ENCODE measurements at regions not wholly inside any gene's neighbourhood (a gene's known extent, or its start where the extent isn't known, plus 50 kb on each side); places are given as distances from the start of the nearest gene placed in this dataset.

DNA sequence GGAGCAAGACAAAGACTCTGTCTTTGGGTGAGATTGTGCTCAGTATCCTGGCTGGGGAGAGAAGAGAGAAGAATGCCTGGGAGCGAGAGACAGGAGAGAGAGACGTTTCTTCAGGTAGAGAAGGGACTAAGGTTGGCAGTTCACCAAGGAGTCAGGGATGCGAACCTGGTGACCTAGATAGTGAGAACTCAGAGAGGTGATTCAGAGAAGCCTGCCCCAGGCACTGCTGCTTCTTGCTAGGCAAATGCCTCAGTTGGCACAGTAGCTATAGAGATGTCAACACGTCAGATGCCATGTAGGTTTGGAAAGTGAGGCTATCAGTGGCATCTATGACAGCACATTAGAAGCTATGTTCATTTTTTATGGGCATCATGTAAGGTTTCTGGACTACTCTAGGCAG is 231.6 kb upstream of the VLDLR start:
- TF ChIP-seq SUZ12 (IDR thresholded peaks at IDR 0.05; ENCODE audit: extremely low read depth, insufficient read depth, insufficient read length) (no peak), YY1 (IDR thresholded peaks at IDR 0.05; ENCODE audit: insufficient read depth, insufficient read length) (no peak)

Measured in NT2/D1 (cell line).